ENCODE measurements at regions not wholly inside any gene's neighbourhood (a gene's known extent, or its start where the extent isn't known, plus 50 kb on each side); places are given as distances from the start of the nearest gene placed in this dataset.

DNA sequence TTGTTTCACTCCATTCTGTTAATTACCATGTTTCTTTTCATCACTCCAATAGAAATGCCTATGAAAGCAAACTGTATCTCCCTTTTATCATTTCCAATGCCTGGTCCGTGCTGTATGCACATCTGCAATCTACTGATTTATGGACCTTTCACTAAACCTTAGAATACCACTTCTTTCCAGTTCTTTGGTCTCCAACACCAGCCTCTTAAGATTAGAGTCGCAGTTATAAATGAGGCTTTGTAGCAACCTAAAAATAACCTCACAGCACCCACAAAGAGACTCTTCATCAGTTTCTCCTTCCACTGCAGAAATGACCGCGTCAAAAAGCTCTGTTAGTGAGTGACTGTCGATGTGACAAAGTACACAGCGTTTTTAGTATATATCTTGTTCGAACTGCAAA lies 282.6 kb downstream of the ADGRA3 start:
- TF ChIP-seq, protein P1, sequence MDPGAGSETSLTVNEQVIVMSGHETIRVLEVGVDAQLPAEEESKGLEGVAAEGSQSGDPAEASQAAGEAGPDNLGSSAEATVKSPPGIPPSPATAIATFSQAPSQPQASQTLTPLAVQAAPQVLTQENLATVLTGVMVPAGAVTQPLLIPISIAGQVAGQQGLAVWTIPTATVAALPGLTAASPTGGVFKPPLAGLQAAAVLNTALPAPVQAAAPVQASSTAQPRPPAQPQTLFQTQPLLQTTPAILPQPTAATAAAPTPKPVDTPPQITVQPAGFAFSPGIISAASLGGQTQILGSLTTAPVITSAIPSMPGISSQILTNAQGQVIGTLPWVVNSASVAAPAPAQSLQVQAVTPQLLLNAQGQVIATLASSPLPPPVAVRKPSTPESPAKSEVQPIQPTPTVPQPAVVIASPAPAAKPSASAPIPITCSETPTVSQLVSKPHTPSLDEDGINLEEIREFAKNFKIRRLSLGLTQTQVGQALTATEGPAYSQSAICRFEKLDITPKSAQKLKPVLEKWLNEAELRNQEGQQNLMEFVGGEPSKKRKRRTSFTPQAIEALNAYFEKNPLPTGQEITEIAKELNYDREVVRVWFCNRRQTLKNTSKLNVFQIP (CRISPR knock-in tag; IDR thresholded peaks at IDR 0.05; ENCODE audit: borderline replicate concordance, low read depth): no peak
- TF ChIP-seq ARNTL (CRISPR knock-in tag; IDR thresholded peaks at IDR 0.05; ENCODE audit: borderline replicate concordance, low read depth) (no peak), RARB (CRISPR knock-in tag; IDR thresholded peaks at IDR 0.05) (no peak), OSR1 (CRISPR knock-in tag; IDR thresholded peaks at IDR 0.05) (no peak)
- TF ChIP-seq, protein P2, sequence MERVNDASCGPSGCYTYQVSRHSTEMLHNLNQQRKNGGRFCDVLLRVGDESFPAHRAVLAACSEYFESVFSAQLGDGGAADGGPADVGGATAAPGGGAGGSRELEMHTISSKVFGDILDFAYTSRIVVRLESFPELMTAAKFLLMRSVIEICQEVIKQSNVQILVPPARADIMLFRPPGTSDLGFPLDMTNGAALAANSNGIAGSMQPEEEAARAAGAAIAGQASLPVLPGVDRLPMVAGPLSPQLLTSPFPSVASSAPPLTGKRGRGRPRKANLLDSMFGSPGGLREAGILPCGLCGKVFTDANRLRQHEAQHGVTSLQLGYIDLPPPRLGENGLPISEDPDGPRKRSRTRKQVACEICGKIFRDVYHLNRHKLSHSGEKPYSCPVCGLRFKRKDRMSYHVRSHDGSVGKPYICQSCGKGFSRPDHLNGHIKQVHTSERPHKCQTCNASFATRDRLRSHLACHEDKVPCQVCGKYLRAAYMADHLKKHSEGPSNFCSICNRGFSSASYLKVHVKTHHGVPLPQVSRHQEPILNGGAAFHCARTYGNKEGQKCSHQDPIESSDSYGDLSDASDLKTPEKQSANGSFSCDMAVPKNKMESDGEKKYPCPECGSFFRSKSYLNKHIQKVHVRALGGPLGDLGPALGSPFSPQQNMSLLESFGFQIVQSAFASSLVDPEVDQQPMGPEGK (CRISPR knock-in tag; IDR thresholded peaks at IDR 0.05; ENCODE audit: borderline replicate concordance): no peak
